SU-DHL-6 (cell line): ENCODE measurements at regions not wholly inside any gene's neighbourhood (a gene's known extent, or its start where the extent isn't known, plus 50 kb on each side); places are given as distances from the start of the nearest gene placed in this dataset.

Source experiments
- EZH2phosphoT487 ChIP-seq: fragments of 200-600 bp; sonication (generic), shearing (Covaris generic); conservative IDR thresholded peaks from 2 replicates; pipeline ENCODE4 v1.6.1; 2018; ENCODE audit warnings: mild to moderate bottlenecking, antibody characterized with exemption, low read length, moderate library complexity, mixed read lengths
- TF ChIP-seq, protein P1 (sequence below): fragments of 200-600 bp; sonication (generic); IDR thresholded peaks from one replicate; pipeline ENCODE4 v1.5.1; 2017; ENCODE audit warnings: antibody characterized with exemption, mild to moderate bottlenecking, low read length, moderate library complexity; ENCODE audit not compliant: insufficient read depth, poor library complexity, severe bottlenecking

DNA sequence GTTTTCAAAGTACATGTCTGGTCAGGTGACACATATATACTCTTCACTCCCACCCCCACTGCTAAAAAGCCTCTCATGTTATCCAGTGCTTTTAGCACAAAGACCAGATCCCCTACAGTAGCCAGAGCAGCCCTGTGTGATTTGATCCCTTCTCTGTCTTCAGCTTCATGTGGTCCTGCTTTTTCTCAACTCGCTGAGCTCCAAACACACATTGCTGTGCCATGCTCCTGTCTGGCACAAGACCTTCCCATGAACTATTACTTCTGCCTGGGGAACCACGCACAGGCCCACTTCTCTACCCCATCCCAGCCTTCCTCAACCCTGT lies 127.1 kb downstream of the RASSF10 start:
- TF ChIP-seq, protein P1, sequence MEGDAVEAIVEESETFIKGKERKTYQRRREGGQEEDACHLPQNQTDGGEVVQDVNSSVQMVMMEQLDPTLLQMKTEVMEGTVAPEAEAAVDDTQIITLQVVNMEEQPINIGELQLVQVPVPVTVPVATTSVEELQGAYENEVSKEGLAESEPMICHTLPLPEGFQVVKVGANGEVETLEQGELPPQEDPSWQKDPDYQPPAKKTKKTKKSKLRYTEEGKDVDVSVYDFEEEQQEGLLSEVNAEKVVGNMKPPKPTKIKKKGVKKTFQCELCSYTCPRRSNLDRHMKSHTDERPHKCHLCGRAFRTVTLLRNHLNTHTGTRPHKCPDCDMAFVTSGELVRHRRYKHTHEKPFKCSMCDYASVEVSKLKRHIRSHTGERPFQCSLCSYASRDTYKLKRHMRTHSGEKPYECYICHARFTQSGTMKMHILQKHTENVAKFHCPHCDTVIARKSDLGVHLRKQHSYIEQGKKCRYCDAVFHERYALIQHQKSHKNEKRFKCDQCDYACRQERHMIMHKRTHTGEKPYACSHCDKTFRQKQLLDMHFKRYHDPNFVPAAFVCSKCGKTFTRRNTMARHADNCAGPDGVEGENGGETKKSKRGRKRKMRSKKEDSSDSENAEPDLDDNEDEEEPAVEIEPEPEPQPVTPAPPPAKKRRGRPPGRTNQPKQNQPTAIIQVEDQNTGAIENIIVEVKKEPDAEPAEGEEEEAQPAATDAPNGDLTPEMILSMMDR: no peak
- no peak for TF ChIP-seq EZH2phosphoT487
